Keratinocyte (primary cell): ENCODE measurements at regions not wholly inside any gene's neighbourhood (a gene's known extent, or its start where the extent isn't known, plus 50 kb on each side); places are given as distances from the start of the nearest gene placed in this dataset.

Experiments
- DNase-seq: peaks from one replicate; pipeline ENCODE4 v3.0.0-alpha.2; 2011; ENCODE audit warnings: low read depth, missing footprints, low spot score
- FAIRE-seq: peaks from 2 replicates; lab custom pipeline; 2011; peaks lifted over from hg19 to GRCh38; lab: Jason Lieb, UNC
- H2AFZ ChIP-seq: 2 replicates; pipeline ENCODE4 v1.6.0; 2012; ENCODE audit warnings: low read length, control low read depth, inconsistent platforms; ENCODE audit not compliant: control insufficient read depth
- H3K27ac ChIP-seq: 2 replicates; pipeline ENCODE4 v1.5.1; 2011; ENCODE audit warnings: low read length; ENCODE audit not compliant: control insufficient read depth, insufficient read depth
- H3K27me3 ChIP-seq: 3 replicates; pipeline ENCODE4 v1.6.0; 2011; ENCODE audit warnings: low read length; ENCODE audit not compliant: control insufficient read depth, insufficient read depth; ENCODE audit errors: extremely low read depth
- H3K36me3 ChIP-seq, 2 experiments: 2 replicates in 1 of 2; 3 replicates in 1 of 2; pipeline ENCODE4 v1.5.1; 2011; ENCODE audit warnings: low read length in 2 of 2, mild to moderate bottlenecking in 1 of 2; ENCODE audit not compliant: control insufficient read depth in 2 of 2, insufficient read depth in 2 of 2; ENCODE audit errors: extremely low read depth in 1 of 2
- H3K4me1 ChIP-seq: 3 replicates; pipeline ENCODE4 v1.5.1; 2011; ENCODE audit warnings: low read length; ENCODE audit not compliant: control insufficient read depth, insufficient read depth; ENCODE audit errors: extremely low read depth
- H3K4me2 ChIP-seq: 3 replicates; pipeline ENCODE4 v1.6.0; 2011; ENCODE audit warnings: low read depth, low read length; ENCODE audit not compliant: control insufficient read depth, insufficient read depth; ENCODE audit errors: extremely low read depth
- H3K4me3 ChIP-seq, 3 experiments: fragments of 200-600 bp in 1 of 3; sonication (generic) in 1 of 3; 2 replicates in 2 of 3; 3 replicates in 1 of 3; pipeline ENCODE4 v1.5.1; 2011 to 2016; ENCODE audit warnings: low read length in 3 of 3, mild to moderate bottlenecking in 3 of 3, control low read depth in 2 of 3, inconsistent platforms in 1 of 3, low read depth in 1 of 3, mixed read lengths in 1 of 3, mixed run types in 1 of 3, moderate library complexity in 1 of 3; ENCODE audit not compliant: control insufficient read depth in 2 of 3, insufficient read depth in 2 of 3; ENCODE audit errors: extremely low read depth in 1 of 3
- H3K79me2 ChIP-seq: 2 replicates; pipeline ENCODE4 v1.6.0; 2012; ENCODE audit warnings: low read length; ENCODE audit not compliant: control insufficient read depth, insufficient read depth
- H3K9ac ChIP-seq: 3 replicates; pipeline ENCODE4 v1.6.0; 2011; ENCODE audit warnings: low read length; ENCODE audit not compliant: control insufficient read depth, insufficient read depth; ENCODE audit errors: extremely low read depth
- H3K9me1 ChIP-seq: 3 replicates; pipeline ENCODE4 v1.6.0; 2011; ENCODE audit warnings: low read length; ENCODE audit not compliant: control insufficient read depth, insufficient read depth; ENCODE audit errors: extremely low read depth
- H3K9me3 ChIP-seq: 2 replicates; pipeline ENCODE4 v1.5.1; 2012; ENCODE audit warnings: low read depth, low read length; ENCODE audit not compliant: control insufficient read depth
- H4K20me1 ChIP-seq: 3 replicates; pipeline ENCODE4 v1.6.0; 2011; ENCODE audit warnings: low read length; ENCODE audit not compliant: control insufficient read depth, insufficient read depth; ENCODE audit errors: extremely low read depth
- CTCF ChIP-seq, 3 experiments: IDR thresholded peaks in 1 of 3; conservative IDR thresholded peaks in 1 of 3; optimal IDR thresholded peaks in 1 of 3; 2 replicates in 2 of 3; 3 replicates in 1 of 3; pipeline versions ENCODE3 to v1.5.1; 2011; ENCODE audit warnings: low read length in 3 of 3, mild to moderate bottlenecking in 3 of 3, moderate library complexity in 2 of 3, control low read depth in 1 of 3, inconsistent platforms in 1 of 3; ENCODE audit not compliant: insufficient read depth in 2 of 3; ENCODE audit errors: extremely low read depth in 1 of 3
- EZH2 ChIP-seq: IDR thresholded peaks from one replicate; pipeline ENCODE4 v1.6.1; 2012; ENCODE audit warnings: inconsistent platforms, mild to moderate bottlenecking, low read length, moderate library complexity
- dilution Hi-C: fragments of 300-500 bp; cut with MboI; formaldehyde crosslinking; loops from one replicate; pipeline ENCODE4 v1.7.0; 2020; ENCODE audit warnings: low sequenced_read_pairs; ENCODE audit not compliant: extremely low pct_ligation_motif_present

- TF ChIP-seq CTCF (optimal IDR thresholded peaks at IDR 0.05 in 1 of 3, IDR thresholded peaks at IDR 0.05 in 1 of 3, conservative IDR thresholded peaks at IDR 0.05 in 1 of 3; ENCODE audit: extremely low read depth in 1 of 3, insufficient read depth in 2 of 3, low read length in 3 of 3) (no peak), EZH2 (no peak)
- H3K36me3 ChIP-seq: no peaks in the 10 kb centered on the region
- no peaks in the 10 kb centered on the region for H3K4me1 ChIP-seq
- H3K27ac ChIP-seq: no peak overlapping the region
- H2AFZ ChIP-seq: no peak overlapping the region
- no peak overlapping the region for H3K9ac ChIP-seq
- DNase-seq (no peak), FAIRE-seq (no peak)
- no peak overlapping the region for H3K4me2 ChIP-seq
- dilution Hi-C loops: no loop called here
- H3K9me3 ChIP-seq: peaks cover 5% of the 10 kb centered on the region
- no peak overlapping the region for H3K4me3 ChIP-seq
- H3K9me1 ChIP-seq: no peaks in the 10 kb centered on the region
- no peaks in the 10 kb centered on the region for H3K27me3 ChIP-seq
- H3K79me2 ChIP-seq: no peaks in the 10 kb centered on the region
- H4K20me1 ChIP-seq: no peaks in the 10 kb centered on the region
These were observed 951.3 kb upstream of the SEMA6D start for GRCh38 chr15:46766021-46766420.

GRCh38 chr15:46768287-46768686, 949.0 kb upstream of the SEMA6D start:
- no peak for TF ChIP-seq EZH2
- no peak for TF ChIP-seq CTCF (optimal IDR thresholded peaks at IDR 0.05 in 1 of 3, IDR thresholded peaks at IDR 0.05 in 1 of 3, conservative IDR thresholded peaks at IDR 0.05 in 1 of 3; ENCODE audit: extremely low read depth in 1 of 3, insufficient read depth in 2 of 3, low read length in 3 of 3)
- Histone ChIP-seq H3K4me1 (no peaks in the 10 kb centered on the region), H4K20me1 (no peaks in the 10 kb centered on the region), H3K79me2 (no peaks in the 10 kb centered on the region), H2AFZ (no peak overlapping the region), H3K36me3 (no peaks in the 10 kb centered on the region), H3K9me1 (no peaks in the 10 kb centered on the region), H3K4me2 (no peak overlapping the region), H3K9me3 (peaks cover 5% of the 10 kb centered on the region), H3K9ac (no peak overlapping the region), H3K4me3 (no peak overlapping the region), H3K27me3 (no peaks in the 10 kb centered on the region), H3K27ac (no peak overlapping the region)
- dilution Hi-C loops: no loop called here
- DNase-seq (no peak), FAIRE-seq (no peak)
